Nephron (organoid): ENCODE measurements at regions not wholly inside any gene's neighbourhood (a gene's known extent, or its start where the extent isn't known, plus 50 kb on each side); places are given as distances from the start of the nearest gene placed in this dataset.

Experiments used
- H3K27ac Mint-ChIP-seq, 3 experiments: 2 replicates each; pipeline ENCODE4 v1.8.0; 2020; ENCODE audit warnings: mixed read lengths in 3 of 3, mild to moderate bottlenecking in 2 of 3, moderate library complexity in 1 of 3
- H3K27me3 Mint-ChIP-seq: 2 replicates; pipeline ENCODE4 v1.8.0; 2021; ENCODE audit warnings: low read depth, mild to moderate bottlenecking, moderate library complexity, mixed read lengths
- H3K36me3 Mint-ChIP-seq: 2 replicates; pipeline ENCODE4 v1.8.0; 2020; ENCODE audit warnings: low read depth, mixed read lengths
- H3K4me1 Mint-ChIP-seq: 2 replicates; pipeline ENCODE4 v1.8.0; 2020; ENCODE audit warnings: mixed read lengths
- H3K4me3 Mint-ChIP-seq, 3 experiments: 2 replicates each; pipeline ENCODE4 v1.8.0; 2020; ENCODE audit warnings: mild to moderate bottlenecking in 3 of 3, mixed read lengths in 3 of 3, moderate library complexity in 2 of 3
- H3K9me3 Mint-ChIP-seq: 2 replicates; pipeline ENCODE4 v1.8.0; 2020; ENCODE audit warnings: mixed read lengths
- TF ChIP-seq, protein P1 (sequence below), 3 experiments: fragments of 200-600 bp; sonication (generic); IDR thresholded peaks; one replicate each; pipeline ENCODE4 v1.5.0; 2021; ENCODE audit warnings: antibody characterized with exemption in 3 of 3; ENCODE audit not compliant: unreplicated experiment in 3 of 3

DNA sequence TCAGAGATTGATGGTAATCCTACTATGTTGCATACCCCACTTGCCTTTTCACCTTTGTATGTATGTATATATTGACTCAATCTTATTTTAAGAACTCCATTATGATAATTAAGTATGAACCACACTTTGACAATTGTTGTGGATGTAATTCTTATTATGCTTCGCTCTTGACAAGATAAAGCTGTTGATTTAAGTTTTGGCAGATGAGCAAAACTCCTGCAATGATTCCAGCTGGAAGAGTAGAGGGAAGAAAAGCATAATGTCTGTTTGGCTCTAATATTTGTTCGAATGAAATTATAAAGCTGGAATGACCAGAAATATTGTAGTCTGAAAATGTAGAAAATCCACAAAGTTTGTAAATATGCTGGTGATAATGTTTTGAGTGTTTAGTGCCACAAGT lies 83.8 kb upstream of the AKR1E2 start:
- Mint-ChIP-seq H3K9me3 (peaks cover 2% of the 10 kb centered on the region), H3K4me1 (peaks cover 22% of the 10 kb centered on the region), H3K4me3 (no peak overlapping the region), H3K36me3 (no peaks in the 10 kb centered on the region), H3K27me3 (no peaks in the 10 kb centered on the region), H3K27ac (peak overlapping the region in 2 of 3 experiments; percentile 56)
- TF ChIP-seq, protein P1, sequence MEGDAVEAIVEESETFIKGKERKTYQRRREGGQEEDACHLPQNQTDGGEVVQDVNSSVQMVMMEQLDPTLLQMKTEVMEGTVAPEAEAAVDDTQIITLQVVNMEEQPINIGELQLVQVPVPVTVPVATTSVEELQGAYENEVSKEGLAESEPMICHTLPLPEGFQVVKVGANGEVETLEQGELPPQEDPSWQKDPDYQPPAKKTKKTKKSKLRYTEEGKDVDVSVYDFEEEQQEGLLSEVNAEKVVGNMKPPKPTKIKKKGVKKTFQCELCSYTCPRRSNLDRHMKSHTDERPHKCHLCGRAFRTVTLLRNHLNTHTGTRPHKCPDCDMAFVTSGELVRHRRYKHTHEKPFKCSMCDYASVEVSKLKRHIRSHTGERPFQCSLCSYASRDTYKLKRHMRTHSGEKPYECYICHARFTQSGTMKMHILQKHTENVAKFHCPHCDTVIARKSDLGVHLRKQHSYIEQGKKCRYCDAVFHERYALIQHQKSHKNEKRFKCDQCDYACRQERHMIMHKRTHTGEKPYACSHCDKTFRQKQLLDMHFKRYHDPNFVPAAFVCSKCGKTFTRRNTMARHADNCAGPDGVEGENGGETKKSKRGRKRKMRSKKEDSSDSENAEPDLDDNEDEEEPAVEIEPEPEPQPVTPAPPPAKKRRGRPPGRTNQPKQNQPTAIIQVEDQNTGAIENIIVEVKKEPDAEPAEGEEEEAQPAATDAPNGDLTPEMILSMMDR (IDR thresholded peaks at IDR 0.05; ENCODE audit: unreplicated experiment in 3 of 3) = no peak

DNA sequence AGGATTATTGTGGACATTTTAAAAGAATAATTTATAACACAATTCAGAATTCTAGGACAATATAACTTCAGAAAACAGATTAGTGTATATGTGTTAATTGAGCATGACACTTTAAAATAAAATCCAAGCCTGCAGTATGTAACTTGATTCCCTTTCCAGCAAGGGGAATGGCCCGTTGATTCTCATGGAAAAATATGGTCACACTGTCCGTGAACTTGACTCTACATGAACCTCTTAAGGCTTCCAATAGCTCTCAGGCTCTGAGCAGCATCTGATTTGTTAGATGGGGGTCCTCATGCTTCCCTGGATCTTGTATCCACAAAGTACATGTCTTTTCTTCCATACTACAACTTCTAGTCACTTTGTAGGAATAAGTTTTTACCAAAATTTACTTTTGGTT lies 85.5 kb upstream of the AKR1E2 start:
- no peaks in the 10 kb centered on the region for H3K27me3 Mint-ChIP-seq
- H3K27ac Mint-ChIP-seq = peak overlapping the region in 2 of 3 experiments; percentile 12 to 66
- TF ChIP-seq, protein P1 (IDR thresholded peaks at IDR 0.05; ENCODE audit: unreplicated experiment in 3 of 3) = no peak
- no peaks in the 10 kb centered on the region for H3K36me3 Mint-ChIP-seq
- H3K4me1 Mint-ChIP-seq = peaks cover 27% of the 10 kb centered on the region
- H3K9me3 Mint-ChIP-seq = peaks cover 2% of the 10 kb centered on the region
- no peak overlapping the region for H3K4me3 Mint-ChIP-seq

DNA sequence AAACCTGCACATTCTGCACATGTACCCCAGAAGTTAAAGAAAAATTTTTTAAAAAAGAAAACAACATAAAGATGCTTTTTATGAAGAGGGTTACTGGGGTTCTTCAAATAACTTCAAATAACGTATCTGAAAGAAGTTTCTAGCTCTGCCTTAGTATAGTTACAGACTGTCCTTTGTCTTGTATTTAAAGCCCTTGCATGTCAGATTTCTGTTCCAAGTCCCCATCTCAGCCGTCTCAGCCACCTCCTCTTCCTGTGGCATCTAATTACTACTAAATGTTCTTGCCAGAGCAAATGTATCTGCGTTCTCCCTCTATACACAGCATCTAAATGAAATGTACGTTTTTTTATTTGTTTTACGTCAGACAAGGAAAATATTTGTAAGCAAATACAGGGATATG lies 89.4 kb upstream of the AKR1E2 start:
- Mint-ChIP-seq H3K9me3 (peaks cover 2% of the 10 kb centered on the region), H3K27ac (peak overlapping the region in 1 of 3 experiments; percentile 19), H3K4me3 (no peak overlapping the region), H3K27me3 (no peaks in the 10 kb centered on the region), H3K36me3 (no peaks in the 10 kb centered on the region), H3K4me1 (peaks cover 18% of the 10 kb centered on the region)
- TF ChIP-seq, protein P1 (IDR thresholded peaks at IDR 0.05; ENCODE audit: unreplicated experiment in 3 of 3) = no peak

DNA sequence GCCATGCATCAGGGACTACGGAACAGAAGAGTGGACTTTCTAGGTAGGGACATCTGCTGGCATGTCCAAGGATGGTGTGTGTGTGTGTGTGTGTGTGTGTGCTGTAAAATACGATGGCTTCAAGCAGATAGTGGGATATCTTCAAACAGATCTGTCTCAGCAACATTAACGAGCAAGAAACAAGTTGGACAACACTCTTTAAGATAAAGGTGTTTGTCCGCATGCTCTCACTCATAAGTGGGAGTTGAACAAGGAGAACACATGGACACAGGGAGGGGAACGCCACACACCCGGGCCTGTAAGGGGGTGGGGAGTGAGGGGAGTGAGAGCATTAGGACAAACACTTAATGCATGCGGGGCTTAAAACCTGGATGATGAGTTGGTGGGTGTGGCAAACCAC lies 89.8 kb upstream of the AKR1E2 start:
- Mint-ChIP-seq H3K36me3 (no peaks in the 10 kb centered on the region), H3K9me3 (peaks cover 2% of the 10 kb centered on the region), H3K4me3 (no peak overlapping the region), H3K27me3 (no peaks in the 10 kb centered on the region), H3K4me1 (peaks cover 18% of the 10 kb centered on the region), H3K27ac (no peak overlapping the region)
- TF ChIP-seq, protein P1 (IDR thresholded peaks at IDR 0.05; ENCODE audit: unreplicated experiment in 3 of 3) = no peak

DNA sequence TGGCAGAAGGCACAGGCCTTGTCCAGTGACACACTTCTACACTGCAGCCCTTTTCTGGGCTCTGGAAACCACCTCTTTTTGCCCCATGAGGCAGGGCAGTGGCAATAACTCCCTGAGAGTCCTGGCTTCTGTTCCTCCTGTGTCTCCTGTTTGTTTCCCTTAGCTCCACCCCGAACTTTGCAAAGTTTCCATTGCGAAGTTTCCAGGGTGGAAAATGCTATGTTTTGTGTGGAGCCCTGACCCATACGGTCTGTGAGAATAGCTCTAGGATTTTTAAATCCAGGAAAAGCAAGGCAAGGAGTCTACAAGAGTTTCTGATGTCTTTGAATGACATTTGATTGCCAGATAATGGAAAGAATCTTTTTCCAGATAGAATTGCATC lies 92.2 kb upstream of the AKR1E2 start:
- H3K4me1 Mint-ChIP-seq = peaks cover 5% of the 10 kb centered on the region
- H3K27ac Mint-ChIP-seq = no peak overlapping the region
- H3K36me3 Mint-ChIP-seq = no peaks in the 10 kb centered on the region
- H3K4me3 Mint-ChIP-seq = no peak overlapping the region
- H3K9me3 Mint-ChIP-seq = no peaks in the 10 kb centered on the region
- TF ChIP-seq, protein P1 (IDR thresholded peaks at IDR 0.05; ENCODE audit: unreplicated experiment in 3 of 3) = no peak
- H3K27me3 Mint-ChIP-seq = no peaks in the 10 kb centered on the region

DNA sequence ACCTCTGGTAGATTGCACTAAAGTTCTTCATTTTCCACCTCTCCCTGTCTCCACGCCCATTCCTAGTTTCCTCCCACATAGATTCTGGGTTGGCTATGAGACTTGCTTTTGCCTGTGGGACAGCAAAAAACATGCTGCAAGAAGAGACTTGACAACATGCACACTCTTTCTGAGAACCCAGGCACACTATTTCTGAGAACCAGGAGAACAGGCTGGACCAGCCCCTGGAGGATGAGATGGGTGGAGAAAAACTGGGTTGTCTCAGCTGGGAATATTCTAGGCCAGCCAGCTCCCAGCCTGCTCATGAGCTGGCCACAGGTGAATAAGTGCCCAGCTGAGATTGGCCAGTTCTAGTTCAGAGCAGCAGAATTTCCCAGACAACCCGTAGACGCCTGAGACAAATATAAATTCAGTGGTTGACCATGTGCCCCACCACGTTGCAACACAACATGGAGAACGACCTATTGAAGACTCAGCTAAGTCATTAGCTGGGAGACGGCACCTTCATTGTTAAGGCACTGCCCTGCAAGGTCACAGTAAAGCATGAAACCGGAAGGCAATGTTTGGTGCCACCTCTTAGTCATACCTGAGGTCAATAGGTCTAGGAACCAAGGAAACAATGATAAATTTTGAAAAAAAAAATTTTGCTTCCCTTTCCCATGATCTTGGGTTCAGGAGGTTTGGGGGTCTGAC lies 92.7 kb upstream of the AKR1E2 start:
- Mint-ChIP-seq H3K27me3 (no peaks in the 10 kb centered on the region), H3K4me1 (peaks cover 5% of the 10 kb centered on the region), H3K4me3 (no peak overlapping the region), H3K27ac (no peak overlapping the region), H3K9me3 (no peaks in the 10 kb centered on the region), H3K36me3 (no peaks in the 10 kb centered on the region)
- TF ChIP-seq, protein P1 (IDR thresholded peaks at IDR 0.05; ENCODE audit: unreplicated experiment in 3 of 3) = no peak
